Hepatocyte (in vitro differentiated cells): ENCODE measurements at regions not wholly inside any gene's neighbourhood (a gene's known extent, or its start where the extent isn't known, plus 50 kb on each side); places are given as distances from the start of the nearest gene placed in this dataset.
A peak's percentile ranks its signal among the peaks of the same experiment; 100 is the strongest.
"Not testable (repeated sequence)": the region's sequence is repeated elsewhere in the genome, so short reads cannot be mapped to it uniquely, and the experiment has no call there.

ENCODE experiments used
- DNase-seq: peaks from one replicate; pipeline ENCODE4 v3.0.0-alpha.2; 2016; ENCODE audit warnings: low spot score
- H2AFZ ChIP-seq: fragments of 200-600 bp; sonication (generic); 2 replicates; pipeline ENCODE4 v1.6.0; 2016; ENCODE audit warnings: antibody characterized with exemption, mild to moderate bottlenecking
- H3K27ac ChIP-seq: fragments of 200-600 bp; sonication (generic); 2 replicates; pipeline ENCODE4 v1.5.1; 2016; ENCODE audit warnings: mild to moderate bottlenecking
- H3K27me3 ChIP-seq: fragments of 200-600 bp; sonication (generic); 2 replicates; pipeline ENCODE4 v1.6.1; 2016
- H3K36me3 ChIP-seq: fragments of 200-600 bp; sonication (generic); replicated peaks from 2 replicates; pipeline ENCODE4 v1.5.1; 2016; ENCODE audit warnings: low read depth; ENCODE audit not compliant: insufficient read depth
- H3K4me1 ChIP-seq: fragments of 200-600 bp; sonication (generic); 2 replicates; pipeline ENCODE4 v1.5.1; 2016; ENCODE audit warnings: mild to moderate bottlenecking, moderate library complexity; ENCODE audit not compliant: insufficient read depth
- H3K4me2 ChIP-seq: fragments of 200-600 bp; sonication (generic); 2 replicates; pipeline ENCODE4 v1.6.0; 2016
- H3K4me3 ChIP-seq: fragments of 200-600 bp; sonication (generic); 2 replicates; pipeline ENCODE4 v1.5.1; 2016; ENCODE audit warnings: mild to moderate bottlenecking
- H3K79me2 ChIP-seq: fragments of 200-600 bp; sonication (generic); 2 replicates; pipeline ENCODE4 v1.6.0; 2017; ENCODE audit warnings: mild to moderate bottlenecking
- H3K9me2 ChIP-seq: fragments of 200-600 bp; sonication (generic); replicated peaks from 2 replicates; pipeline ENCODE4 v1.6.0; 2017; ENCODE audit warnings: mild to moderate bottlenecking; ENCODE audit not compliant: insufficient read depth
- H3K9me3 ChIP-seq: fragments of 200-600 bp; sonication (generic); 2 replicates; pipeline ENCODE4 v1.5.1; 2016; ENCODE audit warnings: low read depth, mild to moderate bottlenecking
- H4K20me1 ChIP-seq: fragments of 200-600 bp; sonication (generic); 2 replicates; pipeline ENCODE4 v1.6.0; 2016; ENCODE audit warnings: mild to moderate bottlenecking; ENCODE audit not compliant: insufficient read depth, poor library complexity, severe bottlenecking
- EZH2 ChIP-seq: fragments of 200-600 bp; sonication (generic); IDR thresholded peaks from 2 replicates; pipeline ENCODE4 v1.6.1; 2016; ENCODE audit warnings: antibody characterized with exemption, mild to moderate bottlenecking, borderline replicate concordance
- EZH2phosphoT487 ChIP-seq: fragments of 200-600 bp; sonication (generic); IDR thresholded peaks from one replicate; pipeline ENCODE4 v1.6.1; 2018; ENCODE audit warnings: antibody characterized with exemption, mild to moderate bottlenecking, low read depth, moderate library complexity; ENCODE audit not compliant: unreplicated experiment, severe bottlenecking
- WGBS: methylation state at CpG from one replicate; pipeline ENCODE4 v1.1.6; 2016; ENCODE audit warnings: low lambda C conversion rate; ENCODE audit errors: missing lambda C conversion rate; 5-methylcytosine and 5-hydroxymethylcytosine counted together
- TF ChIP-seq, protein P1 (sequence below): fragments of 200-600 bp; sonication (generic); IDR thresholded peaks from 2 replicates; pipeline ENCODE4 v1.5.1; 2016; ENCODE audit warnings: antibody characterized with exemption, mild to moderate bottlenecking; ENCODE audit not compliant: poor library complexity

GRCh38 chr2:116810645-116811044 lies 1003.8 kb upstream of the DDX18 start:
- H3K4me2 ChIP-seq, result no peak overlapping the region
- no peak overlapping the region for H3K27ac ChIP-seq
- no peaks in the 10 kb centered on the region for H3K27me3 ChIP-seq
- H3K4me1 ChIP-seq, result peaks cover 11% of the 10 kb centered on the region
- H3K4me3 ChIP-seq, result no peak overlapping the region
- H3K36me3 ChIP-seq, result no peaks in the 10 kb centered on the region
- H3K79me2 ChIP-seq, result no peaks in the 10 kb centered on the region
- H4K20me1 ChIP-seq, result no peaks in the 10 kb centered on the region
- TF ChIP-seq EZH2, result no peak
- TF ChIP-seq, protein P1, sequence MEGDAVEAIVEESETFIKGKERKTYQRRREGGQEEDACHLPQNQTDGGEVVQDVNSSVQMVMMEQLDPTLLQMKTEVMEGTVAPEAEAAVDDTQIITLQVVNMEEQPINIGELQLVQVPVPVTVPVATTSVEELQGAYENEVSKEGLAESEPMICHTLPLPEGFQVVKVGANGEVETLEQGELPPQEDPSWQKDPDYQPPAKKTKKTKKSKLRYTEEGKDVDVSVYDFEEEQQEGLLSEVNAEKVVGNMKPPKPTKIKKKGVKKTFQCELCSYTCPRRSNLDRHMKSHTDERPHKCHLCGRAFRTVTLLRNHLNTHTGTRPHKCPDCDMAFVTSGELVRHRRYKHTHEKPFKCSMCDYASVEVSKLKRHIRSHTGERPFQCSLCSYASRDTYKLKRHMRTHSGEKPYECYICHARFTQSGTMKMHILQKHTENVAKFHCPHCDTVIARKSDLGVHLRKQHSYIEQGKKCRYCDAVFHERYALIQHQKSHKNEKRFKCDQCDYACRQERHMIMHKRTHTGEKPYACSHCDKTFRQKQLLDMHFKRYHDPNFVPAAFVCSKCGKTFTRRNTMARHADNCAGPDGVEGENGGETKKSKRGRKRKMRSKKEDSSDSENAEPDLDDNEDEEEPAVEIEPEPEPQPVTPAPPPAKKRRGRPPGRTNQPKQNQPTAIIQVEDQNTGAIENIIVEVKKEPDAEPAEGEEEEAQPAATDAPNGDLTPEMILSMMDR, result no peak
- 86% methylated on average over 1 of the region's 1 CpG for WGBS
- H3K9me3 ChIP-seq, result no peaks in the 10 kb centered on the region
- no peaks in the 10 kb centered on the region for H3K9me2 ChIP-seq
- DNase-seq, result no peak
- H2AFZ ChIP-seq, result no peak overlapping the region

GRCh38 chr2:116819355-116819754 lies 995.1 kb upstream of the DDX18 start:
- no peaks in the 10 kb centered on the region for H3K9me2 ChIP-seq
- H3K4me2 ChIP-seq, result no peak overlapping the region
- H3K9me3 ChIP-seq, result no peaks in the 10 kb centered on the region
- H3K79me2 ChIP-seq, result no peaks in the 10 kb centered on the region
- no peaks in the 10 kb centered on the region for H3K27me3 ChIP-seq
- H2AFZ ChIP-seq, result no peak overlapping the region
- no peaks in the 10 kb centered on the region for H4K20me1 ChIP-seq
- no peak overlapping the region for H3K4me3 ChIP-seq
- TF ChIP-seq EZH2, result no peak
- TF ChIP-seq EZH2phosphoT487, result no peak
- TF ChIP-seq, protein P1, result no peak
- no peaks in the 10 kb centered on the region for H3K4me1 ChIP-seq
- no peak overlapping the region for H3K27ac ChIP-seq
- H3K36me3 ChIP-seq, result no peaks in the 10 kb centered on the region
- no peak for DNase-seq

GRCh38 chr2:116820986-116821385 lies 993.5 kb upstream of the DDX18 start:
- Histone ChIP-seq H2AFZ (no peak overlapping the region), H3K79me2 (no peaks in the 10 kb centered on the region), H3K9me3 (no peaks in the 10 kb centered on the region), H3K27ac (no peak overlapping the region), H3K4me1 (no peaks in the 10 kb centered on the region), H3K27me3 (no peaks in the 10 kb centered on the region), H3K36me3 (no peaks in the 10 kb centered on the region), H4K20me1 (no peaks in the 10 kb centered on the region), H3K9me2 (no peaks in the 10 kb centered on the region), H3K4me3 (no peak overlapping the region), H3K4me2 (no peak overlapping the region)
- peak; percentile 24 for DNase-seq
- TF ChIP-seq, protein P1, result no peak
- TF ChIP-seq EZH2 (no peak), EZH2phosphoT487 (no peak)
- 53% methylated on average over 1 of the region's 1 CpG for WGBS

DNA sequence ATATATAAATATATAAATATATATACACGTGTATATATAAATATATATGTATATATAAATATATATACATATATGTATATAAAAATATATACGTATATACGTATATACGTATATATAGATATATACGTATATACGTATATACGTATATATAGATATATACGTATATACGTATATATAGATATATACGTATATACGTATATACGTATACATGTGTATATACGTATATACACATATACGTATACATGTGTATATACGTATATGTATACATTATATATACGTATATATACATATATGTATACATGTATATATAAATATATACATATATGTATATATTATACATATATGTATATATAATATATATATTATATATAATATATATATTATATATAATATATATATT lies 984.9 kb upstream of the DDX18 start:
- not testable (repeated sequence) for H4K20me1 ChIP-seq, H3K4me1 ChIP-seq, H2AFZ ChIP-seq, H3K4me2 ChIP-seq, H3K9me3 ChIP-seq, H3K36me3 ChIP-seq, H3K9me2 ChIP-seq, DNase-seq, H3K4me3 ChIP-seq, H3K27ac ChIP-seq, H3K27me3 ChIP-seq, H3K79me2 ChIP-seq
- no CpG with 5 or more reads among the region's 16 CpGs for whole genome bisulfite sequencing
